Left ventricle myocardium inferior (tissue), 1 donor: ENCODE measurements at regions not wholly inside any gene's neighbourhood (a gene's known extent, or its start where the extent isn't known, plus 50 kb on each side); places are given as distances from the start of the nearest gene placed in this dataset.

Experiments
- DNase-seq: peaks from one replicate; pipeline ENCODE4 v3.0.0-alpha.2; 2020
- H3K27ac ChIP-seq: fragments of 200-600 bp; replicated peaks from 2 replicates; pipeline ENCODE4 v1.8.0; 2021
- H3K27me3 ChIP-seq: fragments of 200-600 bp; 2 replicates; pipeline ENCODE4 v1.8.0; 2021; ENCODE audit warnings: low read depth
- H3K36me3 ChIP-seq: fragments of 200-600 bp; 2 replicates; pipeline ENCODE4 v1.8.0; 2021
- H3K4me1 ChIP-seq: fragments of 200-600 bp; 2 replicates; pipeline ENCODE4 v1.8.0; 2021
- H3K4me3 ChIP-seq: fragments of 200-600 bp; 2 replicates; pipeline ENCODE4 v1.8.0; 2021; ENCODE audit warnings: mild to moderate bottlenecking, moderate library complexity
- H3K9me3 ChIP-seq: fragments of 200-600 bp; replicated peaks from 2 replicates; pipeline ENCODE4 v1.8.0; 2021
- CTCF ChIP-seq: fragments of 200-600 bp; IDR thresholded peaks from 2 replicates; pipeline ENCODE4 v1.8.0; 2021; ENCODE audit warnings: antibody characterized with exemption, mild to moderate bottlenecking, borderline replicate concordance
- intact Hi-C: fragments of 100-400 bp; cut with micrococcal nuclease; formaldehyde crosslinking; loops from one replicate; pipeline ENCODE4 v1.11.0; 2022
- donor health status: DM: no; HTN: yes; CAD: no; lungs with severe emphysema.

- intact Hi-C loops, result loop anchor here (10.0 kb wide), 1 partner anchor 122 kb away; the partner anchor contains the start of gene CIBAR2
- peak overlapping the region; percentile 57 for H3K27ac ChIP-seq
- no peak for DNase-seq
- H3K4me1 ChIP-seq, result peaks cover 53% of the 10 kb centered on the region
- no peaks in the 10 kb centered on the region for H3K27me3 ChIP-seq
- no peak overlapping the region for H3K4me3 ChIP-seq
- no peaks in the 10 kb centered on the region for H3K9me3 ChIP-seq
- H3K36me3 ChIP-seq, result no peaks in the 10 kb centered on the region
- no peak for TF ChIP-seq CTCF
Measured at GRCh38 chr16:85236818-85237150, 124.5 kb upstream of the CIBAR2 start.

- DNase-seq, result no peak
- peaks cover 43% of the 10 kb centered on the region for H3K4me1 ChIP-seq
- H3K27me3 ChIP-seq, result no peaks in the 10 kb centered on the region
- TF ChIP-seq CTCF, result no peak
- intact Hi-C loops, result loop anchor here (10.0 kb wide), 1 partner anchor 123 kb away; the partner anchor contains the start of gene CIBAR2
- no peak overlapping the region for H3K4me3 ChIP-seq
- H3K36me3 ChIP-seq, result no peaks in the 10 kb centered on the region
- no peaks in the 10 kb centered on the region for H3K9me3 ChIP-seq
- no peak overlapping the region for H3K27ac ChIP-seq
Measured at GRCh38 chr16:85237817-85238216, 125.5 kb upstream of the CIBAR2 start.

GRCh38 chr16:85238233-85238647 is 126.0 kb upstream of the CIBAR2 start:
- DNase-seq, result peak; percentile 51
- intact Hi-C loops, result loop anchor here (10.0 kb wide), 1 partner anchor 123 kb away; the partner anchor contains the start of gene CIBAR2
- Histone ChIP-seq H3K36me3 (no peaks in the 10 kb centered on the region), H3K4me1 (peaks cover 39% of the 10 kb centered on the region), H3K4me3 (no peak overlapping the region), H3K27ac (no peak overlapping the region), H3K9me3 (no peaks in the 10 kb centered on the region), H3K27me3 (no peaks in the 10 kb centered on the region)
- TF ChIP-seq CTCF, result no peak

- no peaks in the 10 kb centered on the region for H3K27me3 ChIP-seq
- no peaks in the 10 kb centered on the region for H3K36me3 ChIP-seq
- intact Hi-C loops, result loop anchor here (10.0 kb wide), 1 partner anchor 124 kb away; the partner anchor contains the start of gene CIBAR2
- TF ChIP-seq CTCF, result no peak
- H3K4me3 ChIP-seq, result no peak overlapping the region
- H3K9me3 ChIP-seq, result no peaks in the 10 kb centered on the region
- no peak for DNase-seq
- H3K4me1 ChIP-seq, result peaks cover 29% of the 10 kb centered on the region
- H3K27ac ChIP-seq, result no peak overlapping the region
Measured at GRCh38 chr16:85239239-85239638, 127.0 kb upstream of the CIBAR2 start.

GRCh38 chr16:85239871-85240270 is 127.6 kb upstream of the CIBAR2 start:
- DNase-seq, result no peak
- no peak overlapping the region for H3K4me3 ChIP-seq
- no peaks in the 10 kb centered on the region for H3K9me3 ChIP-seq
- intact Hi-C loops, result loop anchor here (10.0 kb wide), 1 partner anchor 125 kb away; the partner anchor contains the start of gene CIBAR2
- H3K27ac ChIP-seq, result no peak overlapping the region
- peaks cover 22% of the 10 kb centered on the region for H3K4me1 ChIP-seq
- no peaks in the 10 kb centered on the region for H3K27me3 ChIP-seq
- TF ChIP-seq CTCF, result no peak
- no peaks in the 10 kb centered on the region for H3K36me3 ChIP-seq
